ENCODE measurements at regions not wholly inside any gene's neighbourhood (a gene's known extent, or its start where the extent isn't known, plus 50 kb on each side); places are given as distances from the start of the nearest gene placed in this dataset.

GRCh38 chr1:87965193-87965592, 636.5 kb downstream of the LMO4 start:
- Histone ChIP-seq H3K27me3 (ENCODE audit: insufficient read depth, low read length) (no peaks in the 10 kb centered on the region), H3K9me3 (ENCODE audit: control insufficient read depth in 1 of 2, low read length in 2 of 2) (no peaks in the 10 kb centered on the region), H3K36me3 (ENCODE audit: insufficient read depth, low read length) (no peaks in the 10 kb centered on the region), H3K4me3 (ENCODE audit: low read length in 2 of 2) (no peak overlapping the region), H3K27ac (ENCODE audit: low read depth, low read length) (no peak overlapping the region), H3K4me1 (ENCODE audit: insufficient read depth, low read length) (no peaks in the 10 kb centered on the region)
- H3K27ac Mint-ChIP-seq, result no peak overlapping the region
- no peaks in the 10 kb centered on the region for H3K4me1 Mint-ChIP-seq
- DNase-seq, result no peak
- H3K27me3 Mint-ChIP-seq, result peaks cover 5% of the 10 kb centered on the region in 2 donors
- H3K4me3 Mint-ChIP-seq, result no peak overlapping the region
- CTCF ChIA-PET (ENCODE audit: partially characterized antibody), result interaction anchor here (1.1 to 1.6 kb wide), 2 partner anchors 11 kb away, joined by 5 to 10 read pairs; no protein-coding TSS in a partner anchor
- intact Hi-C loops (cut with micrococcal nuclease), result no loop called here
- POLR2A ChIA-PET (ENCODE audit: partially characterized antibody), result no interaction called here
- H3K36me3 Mint-ChIP-seq, result no peaks in the 10 kb centered on the region
- H3K9me3 Mint-ChIP-seq, result no peaks in the 10 kb centered on the region

- no peaks in the 10 kb centered on the region for H3K36me3 ChIP-seq (ENCODE audit: insufficient read depth, low read length)
- Mint-ChIP-seq H3K9me3 (no peaks in the 10 kb centered on the region), H3K27ac (no peak overlapping the region), H3K4me3 (no peak overlapping the region), H3K27me3 (peaks cover 4 to 6% of the 10 kb centered on the region in 2 donors), H3K36me3 (no peaks in the 10 kb centered on the region), H3K4me1 (no peaks in the 10 kb centered on the region)
- intact Hi-C loops (cut with micrococcal nuclease), result no loop called here
- H3K4me1 ChIP-seq (ENCODE audit: insufficient read depth, low read length), result no peaks in the 10 kb centered on the region
- ChIA-PET CTCF (ENCODE audit: partially characterized antibody) (interaction anchor here (1.9 kb wide), 1 partner anchor 15 kb away, joined by 6 read pairs; no protein-coding TSS in a partner anchor), POLR2A (ENCODE audit: partially characterized antibody) (no interaction called here)
- no peak for DNase-seq
- no peak overlapping the region for H3K4me3 ChIP-seq (ENCODE audit: low read length in 2 of 2)
- H3K27ac ChIP-seq (ENCODE audit: low read depth, low read length), result no peak overlapping the region
- no peaks in the 10 kb centered on the region for H3K9me3 ChIP-seq (ENCODE audit: control insufficient read depth in 1 of 2, low read length in 2 of 2)
- no peaks in the 10 kb centered on the region for H3K27me3 ChIP-seq (ENCODE audit: insufficient read depth, low read length)
Measured at GRCh38 chr1:87968197-87968955, 639.7 kb downstream of the LMO4 start.

DNA sequence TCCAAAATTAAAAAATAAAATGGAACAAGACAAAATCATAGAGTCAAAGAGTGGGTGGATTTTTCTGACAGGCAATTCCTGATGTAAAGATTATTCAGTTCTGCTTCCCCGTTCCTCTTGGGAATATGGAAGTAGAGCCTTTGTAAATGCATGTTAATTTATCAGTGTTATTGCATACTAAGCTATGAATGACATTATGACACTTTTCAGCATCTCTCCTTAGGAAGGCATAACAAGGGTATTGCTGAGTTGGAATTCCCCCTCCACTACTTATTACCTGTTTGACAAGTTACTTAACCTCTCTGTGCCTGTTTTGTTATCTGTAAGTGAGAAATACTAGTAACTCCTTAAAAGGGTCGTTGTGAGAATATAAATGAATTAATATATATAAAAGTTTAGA, 640.4 kb downstream of the LMO4 start:
- Histone ChIP-seq H3K36me3 (ENCODE audit: insufficient read depth, low read length) (no peaks in the 10 kb centered on the region), H3K4me1 (ENCODE audit: insufficient read depth, low read length) (no peaks in the 10 kb centered on the region), H3K4me3 (ENCODE audit: low read length in 2 of 2) (no peak overlapping the region), H3K27ac (ENCODE audit: low read depth, low read length) (no peak overlapping the region), H3K9me3 (ENCODE audit: control insufficient read depth in 1 of 2, low read length in 2 of 2) (no peaks in the 10 kb centered on the region), H3K27me3 (ENCODE audit: insufficient read depth, low read length) (no peaks in the 10 kb centered on the region)
- H3K27me3 Mint-ChIP-seq, result peaks cover 3 to 5% of the 10 kb centered on the region in 2 donors
- CTCF ChIA-PET (ENCODE audit: partially characterized antibody), result interaction anchor here (1.9 kb wide), 1 partner anchor 15 kb away, joined by 6 read pairs; no protein-coding TSS in a partner anchor
- no peaks in the 10 kb centered on the region for H3K9me3 Mint-ChIP-seq
- H3K27ac Mint-ChIP-seq, result no peak overlapping the region
- POLR2A ChIA-PET (ENCODE audit: partially characterized antibody), result no interaction called here
- intact Hi-C loops (cut with micrococcal nuclease), result no loop called here
- DNase-seq, result no peak
- H3K4me1 Mint-ChIP-seq, result no peaks in the 10 kb centered on the region
- no peak overlapping the region for H3K4me3 Mint-ChIP-seq
- H3K36me3 Mint-ChIP-seq, result no peaks in the 10 kb centered on the region

- H3K27ac Mint-ChIP-seq, result no peak overlapping the region
- no peaks in the 10 kb centered on the region for H3K4me1 Mint-ChIP-seq
- CTCF ChIA-PET (ENCODE audit: partially characterized antibody), result interaction anchor here (1.2 to 2.4 kb wide), 2 partner anchors 13 to 19 kb away, joined by 3 to 4 read pairs; no protein-coding TSS in a partner anchor
- intact Hi-C loops (cut with micrococcal nuclease), result no loop called here
- no peaks in the 10 kb centered on the region for H3K9me3 Mint-ChIP-seq
- no peaks in the 10 kb centered on the region for H3K4me1 ChIP-seq (ENCODE audit: insufficient read depth, low read length)
- no peaks in the 10 kb centered on the region for H3K27me3 ChIP-seq (ENCODE audit: insufficient read depth, low read length)
- no peak overlapping the region for H3K4me3 ChIP-seq (ENCODE audit: low read length in 2 of 2)
- peaks cover 5 to 9% of the 10 kb centered on the region in 2 donors for H3K27me3 Mint-ChIP-seq
- no peaks in the 10 kb centered on the region for H3K36me3 ChIP-seq (ENCODE audit: insufficient read depth, low read length)
- no peak overlapping the region for H3K4me3 Mint-ChIP-seq
- POLR2A ChIA-PET (ENCODE audit: partially characterized antibody), result no interaction called here
- no peak for DNase-seq
- H3K9me3 ChIP-seq (ENCODE audit: control insufficient read depth in 1 of 2, low read length in 2 of 2), result no peaks in the 10 kb centered on the region
- no peaks in the 10 kb centered on the region for H3K36me3 Mint-ChIP-seq
- H3K27ac ChIP-seq (ENCODE audit: low read depth, low read length), result no peak overlapping the region
Measured at GRCh38 chr1:87972811-87973210, 644.1 kb downstream of the LMO4 start.

- Mint-ChIP-seq H3K27ac (no peak overlapping the region), H3K36me3 (no peaks in the 10 kb centered on the region), H3K4me1 (no peaks in the 10 kb centered on the region), H3K9me3 (no peaks in the 10 kb centered on the region), H3K27me3 (peaks cover 5 to 9% of the 10 kb centered on the region in 2 donors), H3K4me3 (no peak overlapping the region)
- POLR2A ChIA-PET (ENCODE audit: partially characterized antibody), result no interaction called here
- Histone ChIP-seq H3K36me3 (ENCODE audit: insufficient read depth, low read length) (no peaks in the 10 kb centered on the region), H3K4me3 (ENCODE audit: low read length in 2 of 2) (no peak overlapping the region), H3K27me3 (ENCODE audit: insufficient read depth, low read length) (no peaks in the 10 kb centered on the region), H3K27ac (ENCODE audit: low read depth, low read length) (no peak overlapping the region), H3K4me1 (ENCODE audit: insufficient read depth, low read length) (no peaks in the 10 kb centered on the region), H3K9me3 (ENCODE audit: control insufficient read depth in 1 of 2, low read length in 2 of 2) (no peaks in the 10 kb centered on the region)
- CTCF ChIA-PET (ENCODE audit: partially characterized antibody), result interaction anchor here (2.4 kb wide), 1 partner anchor 20 kb away, joined by 4 read pairs; no protein-coding TSS in a partner anchor
- no peak for DNase-seq
- intact Hi-C loops (cut with micrococcal nuclease), result no loop called here
Measured at GRCh38 chr1:87973896-87974295, 645.2 kb downstream of the LMO4 start.

GRCh38 chr1:87976316-87976715, 647.6 kb downstream of the LMO4 start:
- POLR2A ChIA-PET (ENCODE audit: partially characterized antibody), result no interaction called here

DNA sequence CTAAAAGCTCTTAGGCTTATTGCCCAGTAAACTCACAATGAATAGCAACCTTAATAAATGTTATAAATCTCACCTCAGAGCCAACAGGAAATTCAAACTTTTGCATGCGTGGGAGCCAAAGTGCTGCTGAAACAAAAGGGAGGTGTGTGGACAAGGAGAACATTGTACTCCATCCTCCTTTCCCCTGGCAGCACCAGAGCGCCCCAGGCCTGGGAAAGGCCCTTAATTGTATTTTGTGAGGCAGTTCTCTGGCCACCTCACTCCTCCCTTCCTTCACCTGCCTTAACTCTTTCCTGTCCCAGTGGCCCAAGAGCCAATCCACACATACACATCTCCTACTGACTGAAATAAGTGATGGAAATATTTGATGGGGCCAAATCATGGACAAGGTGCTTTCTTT, 648.5 kb downstream of the LMO4 start:
- Histone ChIP-seq H3K9me3 (ENCODE audit: control insufficient read depth in 1 of 2, low read length in 2 of 2) (no peaks in the 10 kb centered on the region), H3K36me3 (ENCODE audit: insufficient read depth, low read length) (no peaks in the 10 kb centered on the region), H3K4me1 (ENCODE audit: insufficient read depth, low read length) (no peaks in the 10 kb centered on the region), H3K27ac (ENCODE audit: low read depth, low read length) (no peak overlapping the region), H3K27me3 (ENCODE audit: insufficient read depth, low read length) (no peaks in the 10 kb centered on the region), H3K4me3 (ENCODE audit: low read length in 2 of 2) (no peak overlapping the region)
- CTCF ChIA-PET (ENCODE audit: partially characterized antibody), result no interaction called here
- Mint-ChIP-seq H3K27me3 (peaks cover 6 to 10% of the 10 kb centered on the region in 2 donors), H3K27ac (no peak overlapping the region), H3K4me1 (no peaks in the 10 kb centered on the region), H3K4me3 (no peak overlapping the region), H3K36me3 (no peaks in the 10 kb centered on the region), H3K9me3 (no peaks in the 10 kb centered on the region)
- POLR2A ChIA-PET (ENCODE audit: partially characterized antibody), result no interaction called here
- DNase-seq, result no peak
- intact Hi-C loops (cut with micrococcal nuclease), result no loop called here

More at GRCh38 chr1:87976316-87976715, 647.6 kb downstream of the LMO4 start:
- CTCF ChIA-PET (ENCODE audit: partially characterized antibody), result interaction anchor here (0.7 kb wide), 1 partner anchor 1474 kb away, joined by 3 read pairs; no protein-coding TSS in a partner anchor
- intact Hi-C loops (cut with micrococcal nuclease), result no loop called here
- H3K9me3 Mint-ChIP-seq, result no peaks in the 10 kb centered on the region
- no peaks in the 10 kb centered on the region for H3K4me1 Mint-ChIP-seq
- H3K4me3 Mint-ChIP-seq, result no peak overlapping the region
- no peak for DNase-seq
- Histone ChIP-seq H3K4me3 (ENCODE audit: low read length in 2 of 2) (no peak overlapping the region), H3K27ac (ENCODE audit: low read depth, low read length) (no peak overlapping the region), H3K27me3 (ENCODE audit: insufficient read depth, low read length) (no peaks in the 10 kb centered on the region), H3K4me1 (ENCODE audit: insufficient read depth, low read length) (no peaks in the 10 kb centered on the region), H3K9me3 (ENCODE audit: control insufficient read depth in 1 of 2, low read length in 2 of 2) (no peaks in the 10 kb centered on the region), H3K36me3 (ENCODE audit: insufficient read depth, low read length) (no peaks in the 10 kb centered on the region)
- H3K27ac Mint-ChIP-seq, result no peak overlapping the region
- peaks cover 5 to 11% of the 10 kb centered on the region in 2 donors for H3K27me3 Mint-ChIP-seq
- no peaks in the 10 kb centered on the region for H3K36me3 Mint-ChIP-seq

Data from CD4-positive, alpha-beta memory T cell (primary cell).